GM12878 (cell line): ENCODE measurements at regions not wholly inside any gene's neighbourhood (a gene's known extent, or its start where the extent isn't known, plus 50 kb on each side); places are given as distances from the start of the nearest gene placed in this dataset.

Source experiments
- CTCF ChIP-seq, 3 experiments: IDR thresholded peaks in 2 of 3; conservative IDR thresholded peaks in 1 of 3; 2 replicates each; pipeline ENCODE4 v1.5.1; 2011; ENCODE audit warnings: low read depth in 3 of 3, low read length in 3 of 3, mild to moderate bottlenecking in 3 of 3, control low read depth in 2 of 3, moderate library complexity in 2 of 3, inconsistent platforms in 1 of 3, mixed read lengths in 1 of 3; ENCODE audit not compliant: control insufficient read depth in 2 of 3, insufficient read depth in 1 of 3; ENCODE audit errors: extremely low read depth in 1 of 3
- MTA3 ChIP-seq: IDR thresholded peaks from 2 replicates; pipeline ENCODE4 v1.6.1; 2012; ENCODE audit warnings: low read length, inconsistent platforms, borderline replicate concordance
- RCOR1 ChIP-seq: conservative IDR thresholded peaks from 2 replicates; pipeline ENCODE4 v1.6.1; 2012; ENCODE audit warnings: low read depth, low read length, improper control_type of control experiment
- ZNF274 ChIP-seq: IDR thresholded peaks from one replicate; pipeline ENCODE4 v1.8.0; 2011; ENCODE audit not compliant: insufficient read length, insufficient read depth

- TF ChIP-seq RCOR1: no peak
- no peak for TF ChIP-seq ZNF274
- TF ChIP-seq MTA3: no peak
- TF ChIP-seq CTCF (IDR thresholded peaks at IDR 0.05 in 2 of 3, conservative IDR thresholded peaks at IDR 0.05 in 1 of 3; ENCODE audit: control insufficient read depth in 2 of 3, extremely low read depth in 1 of 3, insufficient read depth in 1 of 3, low read depth in 3 of 3, low read length in 3 of 3): no peak
Observed at GRCh38 chr2:177026253-177026652, 186.3 kb upstream of the HNRNPA3 start.
